ENCODE measurements at regions not wholly inside any gene's neighbourhood (a gene's known extent, or its start where the extent isn't known, plus 50 kb on each side); places are given as distances from the start of the nearest gene placed in this dataset.

DNA sequence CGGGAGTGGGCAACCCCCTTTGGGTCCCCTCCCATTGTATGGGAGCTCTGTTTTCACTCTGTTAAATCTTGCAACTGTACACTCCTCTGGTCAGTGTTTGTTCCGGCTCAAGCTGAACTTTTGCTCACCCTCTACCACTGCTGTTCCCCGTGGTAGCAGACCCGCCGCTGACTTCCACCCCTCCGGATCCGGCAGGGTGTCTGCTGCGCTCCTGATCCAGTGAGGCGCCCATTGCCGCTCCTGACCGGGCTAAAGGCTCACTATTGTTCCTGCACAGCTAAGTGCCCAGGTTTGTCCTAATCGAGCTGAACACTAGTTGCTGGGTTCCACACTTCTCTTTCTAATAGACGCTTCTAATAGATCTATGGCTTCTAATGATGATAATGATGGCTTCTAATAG lies 488.6 kb downstream of the MRPL39 start:
- no peak for DNase-seq

DNA sequence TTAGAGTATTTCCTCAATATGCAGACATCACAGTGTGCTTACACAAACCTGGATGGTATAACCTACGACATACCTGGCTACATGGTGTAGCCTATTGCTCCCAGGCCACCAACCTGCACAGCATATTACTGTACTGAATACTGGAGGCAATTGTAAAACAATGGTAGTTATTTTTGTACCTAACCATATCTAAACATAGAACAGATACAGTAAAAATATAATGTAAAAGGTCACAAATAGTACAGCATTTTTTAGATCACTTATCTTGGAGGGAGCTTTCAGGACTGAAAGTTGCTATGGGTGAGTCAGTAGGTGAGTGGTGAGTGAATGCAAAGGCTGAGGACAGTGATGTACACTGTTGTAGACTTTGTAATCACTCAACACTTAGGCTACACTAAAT lies 492.3 kb downstream of the MRPL39 start:
- DNase-seq, result no peak

DNA sequence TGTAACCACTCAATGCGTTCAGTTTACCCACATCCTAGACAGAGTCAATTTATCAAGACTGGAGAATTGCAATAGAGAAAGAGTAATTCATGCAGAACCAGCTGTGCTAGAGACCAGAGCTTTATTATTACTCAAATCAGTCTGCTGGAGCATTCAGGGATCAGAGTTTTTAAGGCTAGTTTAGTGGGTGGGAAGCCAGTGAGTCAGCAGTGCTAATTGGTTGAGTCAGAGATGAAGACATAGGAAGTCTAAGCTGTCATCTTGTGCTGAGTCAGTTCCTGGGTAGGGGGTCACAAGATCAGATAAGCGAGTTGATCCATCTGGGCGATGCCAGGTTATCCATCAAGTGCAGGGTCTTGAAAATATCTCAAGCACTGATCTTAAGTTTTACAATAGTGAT lies 499.6 kb downstream of the MRPL39 start:
- DNase-seq, result no peak

DNA sequence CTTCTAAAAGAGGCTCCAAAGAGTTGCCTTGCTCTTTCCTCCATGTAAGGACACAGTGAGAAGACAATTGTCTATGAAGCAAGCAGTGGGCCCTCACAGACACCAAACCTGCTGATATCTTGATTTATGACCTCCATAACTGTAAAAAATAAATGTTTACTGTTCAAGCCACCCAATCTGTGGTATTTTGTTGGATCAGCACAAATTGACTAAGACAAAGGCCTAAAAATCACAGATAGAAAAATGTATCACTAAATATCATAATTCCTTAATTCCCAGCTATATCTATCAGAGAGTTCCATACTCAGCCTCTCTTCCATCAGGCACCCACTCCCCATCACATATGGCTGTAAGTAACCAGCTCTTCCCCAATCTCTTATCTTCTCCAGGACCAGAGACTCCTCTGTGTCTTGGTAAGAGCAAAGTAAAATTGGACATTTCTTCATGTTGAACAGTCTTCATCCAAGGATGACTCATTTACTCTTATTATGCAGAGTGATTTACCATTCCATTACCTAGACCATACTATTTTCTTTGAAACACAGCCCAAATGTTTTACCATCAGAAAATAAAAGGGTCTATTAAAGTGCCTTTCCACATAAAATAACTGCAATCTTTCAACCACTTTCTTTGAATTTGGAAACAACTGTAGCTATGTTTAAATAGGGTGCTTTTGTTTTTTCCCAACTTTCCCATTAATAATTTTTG lies 503.6 kb downstream of the MRPL39 start:
- no peak for DNase-seq

DNA sequence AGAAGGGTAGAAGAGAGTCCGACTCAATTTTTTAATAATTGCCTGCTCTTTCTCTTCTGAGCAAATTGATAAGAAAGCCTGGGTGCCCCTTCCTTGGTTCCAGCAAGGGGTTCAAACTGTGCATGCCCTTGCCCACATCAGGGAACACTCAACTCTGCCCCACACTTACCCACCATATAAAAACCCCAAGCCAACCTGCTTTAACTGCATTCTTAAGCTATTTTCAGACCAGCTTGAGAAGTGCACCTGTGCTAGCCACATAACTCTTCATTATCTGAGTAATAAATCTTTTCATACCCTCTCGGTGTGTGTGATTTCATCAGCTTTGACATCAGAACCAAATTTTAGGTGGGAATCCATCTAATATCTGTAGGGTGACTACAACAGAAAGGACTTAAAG lies 509.6 kb downstream of the MRPL39 start:
- DNase-seq, result no peak

- no peak for DNase-seq
Observed at GRCh38 chr21:25094695-25095094, 512.6 kb downstream of the MRPL39 start.

- DNase-seq, result no peak
Observed at GRCh38 chr21:25092441-25093011, 514.8 kb downstream of the MRPL39 start.

GRCh38 chr21:25081096-25081495 lies 526.2 kb downstream of the MRPL39 start:
- no peak for DNase-seq

DNA sequence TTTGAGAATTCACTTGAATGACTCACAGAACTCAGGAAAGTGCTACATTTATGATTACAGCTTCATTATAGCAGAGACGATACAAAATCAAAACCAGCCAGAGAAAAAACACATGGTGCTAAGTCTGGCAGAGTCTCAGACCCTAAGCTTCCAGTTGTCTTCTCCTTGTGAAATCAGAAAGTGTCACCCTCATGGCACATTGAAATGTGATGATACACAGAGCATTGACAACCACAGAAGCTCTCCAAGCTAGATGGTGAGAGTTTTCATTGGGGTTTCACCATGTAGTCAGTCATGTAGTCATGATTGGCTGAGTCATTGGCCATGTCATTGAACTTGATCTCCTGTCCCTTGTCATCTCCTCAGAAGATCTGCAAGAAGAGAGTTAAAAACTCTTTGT lies 526.6 kb downstream of the MRPL39 start:
- DNase-seq, result no peak

DNA sequence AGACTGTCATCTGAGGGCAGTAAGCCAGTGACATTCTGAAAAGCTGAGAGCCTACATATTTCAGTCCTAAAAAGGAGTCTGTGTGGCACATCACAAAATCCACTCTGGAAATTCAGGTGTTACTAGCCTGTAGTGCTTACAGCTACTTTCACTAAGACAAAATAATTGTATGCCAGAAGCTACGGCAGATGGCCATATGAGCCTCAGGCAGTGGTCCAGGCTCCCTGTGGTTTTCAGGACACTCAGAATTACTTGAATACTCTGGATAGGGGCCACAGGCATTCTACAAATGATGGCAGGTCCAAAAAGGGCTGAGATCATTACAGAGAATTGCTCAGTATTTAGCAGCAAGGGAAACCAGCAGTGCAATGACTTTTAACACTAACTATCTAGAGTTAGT lies 527.1 kb downstream of the MRPL39 start:
- DNase-seq, result no peak

DNA sequence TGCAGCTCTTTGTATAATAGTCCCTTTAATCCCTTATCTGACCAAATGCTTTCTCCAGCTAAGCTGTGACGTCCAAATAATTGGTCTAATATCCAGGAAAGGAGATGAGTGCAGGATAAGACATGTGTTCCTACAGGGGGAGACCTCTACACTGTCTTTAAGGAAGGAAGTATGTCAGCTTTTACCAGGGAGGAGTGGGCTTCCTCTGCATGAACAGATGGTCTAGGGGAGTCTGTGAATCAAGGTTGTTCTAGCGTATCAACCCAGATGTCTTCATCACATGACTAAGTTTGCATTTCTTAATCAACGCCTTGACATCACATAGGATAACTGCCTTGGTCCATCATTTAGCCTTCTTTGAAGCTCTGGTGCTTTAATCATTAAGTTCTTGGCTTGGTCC lies 528.2 kb downstream of the MRPL39 start:
- no peak for DNase-seq

DNA sequence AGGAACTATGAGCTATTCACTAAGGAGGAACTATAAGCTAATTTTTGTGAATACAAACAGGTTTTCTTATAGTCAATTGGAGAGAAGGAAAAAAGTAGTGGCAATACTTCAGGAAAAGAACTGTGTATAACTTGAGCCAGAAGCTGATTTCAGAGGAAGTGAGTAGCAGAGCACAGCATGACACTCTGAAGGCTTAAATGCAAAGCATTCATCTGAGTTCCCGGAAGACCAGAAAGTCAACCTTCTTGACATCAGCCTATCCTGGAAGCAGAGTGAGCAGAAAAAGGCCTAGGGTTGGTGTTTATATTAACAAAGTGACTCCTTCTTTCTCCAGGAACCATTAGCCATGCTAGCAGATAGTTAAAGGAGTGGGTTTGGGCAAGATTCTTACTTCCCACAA lies 545.2 kb downstream of the MRPL39 start:
- no peak for DNase-seq

GRCh38 chr21:25054689-25055088 lies 552.6 kb downstream of the MRPL39 start:
- DNase-seq, result no peak

GRCh38 chr21:25039461-25040380 lies 567.6 kb downstream of the MRPL39 start:
- DNase-seq, result no peak

DNA sequence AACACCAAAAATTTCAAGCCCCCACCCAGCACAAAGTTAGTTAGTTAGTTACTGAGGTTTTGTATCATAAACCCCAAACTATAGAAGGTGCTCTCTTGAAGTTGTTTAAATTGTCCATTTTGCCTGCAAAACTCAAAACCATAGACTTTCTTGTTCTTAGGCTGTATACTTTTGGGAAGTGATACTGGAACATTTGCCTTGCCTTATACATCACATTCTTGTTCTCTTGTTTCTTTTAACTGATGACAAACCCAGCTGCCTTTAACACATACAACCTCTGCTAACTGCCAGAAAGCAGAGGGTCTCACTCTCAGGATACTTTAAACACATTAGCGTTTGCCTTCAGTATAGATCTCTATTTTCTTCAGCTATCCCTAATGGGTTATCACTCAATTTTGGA lies 570.5 kb downstream of the MRPL39 start:
- DNase-seq, result no peak

GRCh38 chr21:25031750-25032149 lies 575.5 kb downstream of the MRPL39 start:
- no peak for DNase-seq

- DNase-seq, result no peak
Observed at GRCh38 chr21:25029580-25029979, 577.7 kb downstream of the MRPL39 start.

DNA sequence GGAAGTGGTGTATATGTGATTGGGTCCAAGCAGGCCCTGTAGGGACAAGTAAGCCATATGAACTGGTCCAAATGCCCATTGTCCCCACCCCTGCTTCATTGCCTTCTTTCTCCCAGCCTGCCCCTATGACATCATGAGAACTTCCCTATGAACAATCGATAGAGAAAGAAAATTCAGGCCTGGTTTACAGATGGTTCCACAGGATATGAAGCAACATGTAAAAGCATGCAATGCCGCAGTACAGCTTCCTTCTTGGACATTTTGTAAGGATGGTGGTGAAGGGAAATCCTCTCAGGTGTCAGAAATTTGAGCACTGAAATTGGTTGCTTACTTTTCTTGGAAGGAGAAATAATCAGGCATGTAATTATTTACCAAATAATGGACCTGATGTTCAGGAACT lies 581.7 kb downstream of the MRPL39 start:
- DNase-seq, result no peak

DNA sequence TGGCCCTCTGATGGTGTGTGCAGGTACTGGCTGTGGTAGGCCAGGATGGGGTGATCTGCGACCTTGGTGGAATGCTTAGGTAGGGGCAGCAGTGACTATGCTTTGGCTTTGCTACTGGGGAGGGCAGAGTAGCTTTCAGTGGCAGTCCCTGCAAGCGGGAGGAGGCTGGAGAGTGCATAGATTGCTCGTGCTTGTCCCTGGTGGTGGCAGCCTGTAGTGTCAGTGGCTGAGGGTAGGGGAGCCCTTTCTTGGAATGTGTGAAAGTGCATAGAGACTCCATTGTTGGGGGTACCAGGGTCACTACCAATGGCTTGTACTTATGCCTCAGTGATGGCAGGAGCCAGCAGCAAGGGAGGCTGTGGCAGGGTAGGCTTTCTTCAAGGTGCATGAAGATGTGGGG lies 582.6 kb downstream of the MRPL39 start:
- DNase-seq, result no peak

- no peak for DNase-seq
Observed at GRCh38 chr21:25005388-25005787, 601.9 kb downstream of the MRPL39 start.

DNA sequence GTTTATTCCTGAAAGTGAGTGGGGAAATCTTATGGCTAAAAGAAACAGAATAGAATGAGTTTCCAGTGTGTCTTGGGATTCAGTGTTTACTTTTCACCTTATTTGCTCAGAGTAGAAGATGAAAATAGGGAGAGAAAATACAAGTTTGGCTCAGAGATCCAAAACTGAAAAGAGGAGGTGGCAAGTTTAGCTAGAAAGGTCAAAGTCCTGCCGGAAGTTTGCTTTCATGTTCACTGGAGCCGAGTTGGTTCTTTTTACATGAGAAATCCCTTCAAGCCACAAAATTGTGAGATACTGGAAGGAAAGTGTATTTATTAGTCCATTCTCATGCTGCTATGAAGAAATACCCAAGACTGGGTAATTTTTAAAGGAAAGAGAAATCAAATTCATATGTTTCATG lies 604.6 kb downstream of the MRPL39 start:
- DNase-seq, result no peak

GRCh38 chr21:24995216-24995615 lies 612.1 kb downstream of the MRPL39 start:
- no peak for DNase-seq

- no peak for DNase-seq
Observed at GRCh38 chr21:24994717-24995116, 612.6 kb downstream of the MRPL39 start.

GRCh38 chr21:24989516-24989915 lies 617.8 kb downstream of the MRPL39 start:
- no peak for DNase-seq

Data from activated naive CD4-positive, alpha-beta T cell (primary cell).